ENCODE measurements at regions not wholly inside any gene's neighbourhood (a gene's known extent, or its start where the extent isn't known, plus 50 kb on each side); places are given as distances from the start of the nearest gene placed in this dataset.

GRCh38 chr16:72228014-72228413 is 56.1 kb upstream of the PMFBP1 start:
- DNase-seq (ENCODE audit: low read depth in 2 of 2): no peak
- Histone ChIP-seq H2AFZ (ENCODE audit: low read length) (no peak overlapping the region), H4K20me1 (ENCODE audit: control insufficient read depth, extremely low read depth, insufficient read depth, low read length) (no peaks in the 10 kb centered on the region), H3K9me3 (ENCODE audit: control insufficient read depth, insufficient read depth, low read depth, low read length) (no peaks in the 10 kb centered on the region), H3K4me2 (ENCODE audit: extremely low read depth, insufficient read depth, low read length) (no peak overlapping the region), H3K36me3 (ENCODE audit: control insufficient read depth, insufficient read depth, low read length) (no peaks in the 10 kb centered on the region), H3K9ac (ENCODE audit: insufficient read depth, low read length) (no peak overlapping the region), H3K4me3 (replicated peaks in 1 of 4; ENCODE audit: control extremely low read depth in 1 of 4, insufficient read depth in 1 of 4, low read depth in 3 of 4, low read length in 4 of 4) (no peak overlapping the region), H3K27ac (ENCODE audit: insufficient read depth, low read length) (no peak overlapping the region), H3K79me2 (ENCODE audit: control insufficient read depth, insufficient read depth, low read length) (no peaks in the 10 kb centered on the region), H3K27me3 (ENCODE audit: control insufficient read depth, insufficient read depth, low read length) (no peaks in the 10 kb centered on the region), H3K4me1 (ENCODE audit: control insufficient read depth, extremely low read depth, insufficient read depth, low read length) (no peaks in the 10 kb centered on the region)
- TF ChIP-seq EZH2 (IDR thresholded peaks at IDR 0.05; ENCODE audit: low read length, missing control alignments) (no peak), CTCF (conservative IDR thresholded peaks at IDR 0.05 in 1 of 2, IDR thresholded peaks at IDR 0.05 in 1 of 2; ENCODE audit: low read depth in 1 of 2, low read length in 2 of 2) (no peak)

- Histone ChIP-seq H3K27me3 (ENCODE audit: control insufficient read depth, insufficient read depth, low read length) (no peaks in the 10 kb centered on the region), H3K9me3 (ENCODE audit: control insufficient read depth, insufficient read depth, low read depth, low read length) (no peaks in the 10 kb centered on the region), H3K36me3 (ENCODE audit: control insufficient read depth, insufficient read depth, low read length) (no peaks in the 10 kb centered on the region), H3K27ac (ENCODE audit: insufficient read depth, low read length) (no peak overlapping the region), H2AFZ (ENCODE audit: low read length) (no peak overlapping the region), H4K20me1 (ENCODE audit: control insufficient read depth, extremely low read depth, insufficient read depth, low read length) (no peaks in the 10 kb centered on the region), H3K4me3 (replicated peaks in 1 of 4; ENCODE audit: control extremely low read depth in 1 of 4, insufficient read depth in 1 of 4, low read depth in 3 of 4, low read length in 4 of 4) (no peak overlapping the region), H3K4me1 (ENCODE audit: control insufficient read depth, extremely low read depth, insufficient read depth, low read length) (no peaks in the 10 kb centered on the region), H3K9ac (ENCODE audit: insufficient read depth, low read length) (no peak overlapping the region), H3K4me2 (ENCODE audit: extremely low read depth, insufficient read depth, low read length) (no peak overlapping the region), H3K79me2 (ENCODE audit: control insufficient read depth, insufficient read depth, low read length) (no peaks in the 10 kb centered on the region)
- TF ChIP-seq EZH2 (IDR thresholded peaks at IDR 0.05; ENCODE audit: low read length, missing control alignments) (no peak), CTCF (conservative IDR thresholded peaks at IDR 0.05 in 1 of 2, IDR thresholded peaks at IDR 0.05 in 1 of 2; ENCODE audit: low read depth in 1 of 2, low read length in 2 of 2) (no peak)
- DNase-seq (ENCODE audit: low read depth in 2 of 2): no peak
Observed at GRCh38 chr16:72226136-72226535, 54.2 kb upstream of the PMFBP1 start.

- Histone ChIP-seq H3K4me3 (replicated peaks in 1 of 4; ENCODE audit: control extremely low read depth in 1 of 4, insufficient read depth in 1 of 4, low read depth in 3 of 4, low read length in 4 of 4) (no peak overlapping the region), H3K4me2 (ENCODE audit: extremely low read depth, insufficient read depth, low read length) (no peak overlapping the region), H2AFZ (ENCODE audit: low read length) (no peak overlapping the region), H3K9me3 (ENCODE audit: control insufficient read depth, insufficient read depth, low read depth, low read length) (no peaks in the 10 kb centered on the region), H3K79me2 (ENCODE audit: control insufficient read depth, insufficient read depth, low read length) (no peaks in the 10 kb centered on the region), H3K36me3 (ENCODE audit: control insufficient read depth, insufficient read depth, low read length) (no peaks in the 10 kb centered on the region), H3K4me1 (ENCODE audit: control insufficient read depth, extremely low read depth, insufficient read depth, low read length) (no peaks in the 10 kb centered on the region), H3K9ac (ENCODE audit: insufficient read depth, low read length) (no peak overlapping the region), H4K20me1 (ENCODE audit: control insufficient read depth, extremely low read depth, insufficient read depth, low read length) (no peaks in the 10 kb centered on the region), H3K27ac (ENCODE audit: insufficient read depth, low read length) (no peak overlapping the region), H3K27me3 (ENCODE audit: control insufficient read depth, insufficient read depth, low read length) (no peaks in the 10 kb centered on the region)
- TF ChIP-seq EZH2 (IDR thresholded peaks at IDR 0.05; ENCODE audit: low read length, missing control alignments) (no peak), CTCF (conservative IDR thresholded peaks at IDR 0.05 in 1 of 2, IDR thresholded peaks at IDR 0.05 in 1 of 2; ENCODE audit: low read depth in 1 of 2, low read length in 2 of 2) (no peak)
- no peak for DNase-seq (ENCODE audit: low read depth in 2 of 2)
Observed at GRCh38 chr16:72224260-72224768, 52.4 kb upstream of the PMFBP1 start.

Measured in fibroblast of lung (primary cell).